NCI-H82 treated with DMSO at 0.1 percent for 48 hours (cell line): ENCODE measurements at regions not wholly inside any gene's neighbourhood (a gene's known extent, or its start where the extent isn't known, plus 50 kb on each side); places are given as distances from the start of the nearest gene placed in this dataset.

Experiments used
- DNase-seq: peaks from one replicate; lab custom pipeline; 2025; ENCODE audit not compliant: unreplicated experiment; lab: John Stamatoyannopoulos, UW

- no peak for DNase-seq
These were observed 91.5 kb upstream of the GOLIM4 start for GRCh38 chr3:168187233-168187632.

DNA sequence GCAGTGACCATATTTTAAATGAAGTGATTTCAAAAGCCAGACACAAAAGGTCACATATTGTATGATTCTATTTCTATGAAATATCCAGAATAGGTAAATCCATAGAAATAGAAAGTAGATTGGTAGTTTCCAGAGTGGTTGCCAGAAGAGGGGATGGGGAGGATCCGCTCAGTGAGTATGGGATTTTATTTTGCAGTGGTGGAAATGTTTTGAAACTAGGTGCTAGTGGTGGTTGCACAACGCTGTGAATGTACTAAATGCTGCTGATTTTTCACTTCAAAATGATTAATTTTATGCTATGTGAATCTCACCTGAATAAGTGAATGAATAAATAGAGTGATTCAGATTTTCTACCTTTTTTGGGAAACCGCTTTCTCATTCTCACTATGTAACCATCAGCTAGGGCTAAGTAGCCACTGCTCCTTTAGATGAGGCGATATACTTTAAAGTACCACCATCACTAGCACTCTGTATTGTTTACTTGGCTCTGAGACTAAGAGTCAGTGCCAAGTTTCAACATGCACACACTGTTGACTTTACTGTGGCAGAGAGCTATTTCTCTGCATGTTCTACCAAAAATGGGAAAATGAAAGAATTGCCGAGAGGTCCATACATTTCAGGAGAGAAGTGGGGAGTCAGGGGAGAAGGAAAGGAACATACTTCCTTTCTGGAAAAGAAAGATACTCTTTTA lies 90.7 kb upstream of the GOLIM4 start:
- DNase-seq = no peak

DNA sequence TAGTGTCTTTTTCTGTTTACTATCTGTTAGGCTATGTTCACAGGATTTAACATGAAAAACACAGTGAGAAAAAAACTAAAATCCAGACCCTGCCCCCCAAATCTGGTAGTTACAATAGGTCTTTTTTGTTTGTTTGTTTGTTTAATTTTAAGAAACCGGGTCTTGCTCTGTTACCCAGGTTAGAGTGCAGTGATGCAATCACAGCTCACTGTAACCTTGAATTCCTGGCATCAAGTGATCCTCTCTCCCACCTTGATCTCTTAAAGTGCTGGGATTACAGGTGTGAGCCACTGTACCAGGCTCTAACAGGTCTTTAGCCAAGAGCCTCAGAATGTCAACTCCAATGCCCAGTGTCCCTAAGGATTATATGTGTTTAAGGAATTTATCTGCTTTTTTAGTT lies 88.0 kb upstream of the GOLIM4 start:
- DNase-seq = no peak

DNA sequence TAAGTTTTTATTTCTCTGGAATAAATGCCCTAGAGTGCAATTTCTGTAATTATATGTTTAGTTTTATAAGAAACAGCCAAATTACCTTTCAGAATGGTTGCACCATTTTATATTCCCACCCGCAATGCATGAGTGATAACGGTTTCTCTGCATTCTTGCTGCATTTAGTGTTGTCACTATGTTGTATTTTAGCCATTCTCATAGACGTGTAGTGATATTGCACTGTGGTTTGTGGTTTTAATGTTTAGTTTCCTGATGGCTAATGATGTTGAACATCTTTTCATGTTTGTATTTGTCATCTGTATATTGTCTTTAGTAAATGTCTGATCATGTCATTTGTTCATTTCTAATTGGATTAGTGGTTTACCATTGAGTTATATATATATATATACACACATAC lies 73.0 kb upstream of the GOLIM4 start:
- DNase-seq = no peak

- peak; percentile 72 for DNase-seq
These were observed 69.9 kb upstream of the GOLIM4 start for GRCh38 chr3:168165390-168166269.

- no peak for DNase-seq
These were observed 66.4 kb upstream of the GOLIM4 start for GRCh38 chr3:168162172-168162571.

DNA sequence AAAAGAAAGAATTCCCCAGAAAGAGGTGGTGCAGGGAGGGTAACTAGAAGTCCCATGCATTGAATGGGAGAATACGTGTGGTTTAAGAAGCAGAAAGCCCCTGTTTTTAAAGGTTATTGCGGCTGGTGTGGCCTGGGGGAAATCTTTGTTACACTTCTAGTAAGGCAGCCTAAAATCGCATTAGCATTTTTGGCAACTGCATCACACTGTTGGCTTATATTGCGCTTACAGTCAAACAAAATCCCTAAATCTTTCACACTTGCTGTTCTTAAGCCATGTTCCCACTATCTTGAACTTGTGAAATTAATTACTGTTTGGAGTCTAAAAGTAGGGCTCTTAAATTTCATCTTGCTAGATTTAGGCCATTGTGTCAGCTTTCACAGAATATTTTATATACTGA lies 66.0 kb upstream of the GOLIM4 start:
- no peak for DNase-seq

- no peak for DNase-seq
These were observed 62.2 kb upstream of the GOLIM4 start for GRCh38 chr3:168157903-168158302.

DNA sequence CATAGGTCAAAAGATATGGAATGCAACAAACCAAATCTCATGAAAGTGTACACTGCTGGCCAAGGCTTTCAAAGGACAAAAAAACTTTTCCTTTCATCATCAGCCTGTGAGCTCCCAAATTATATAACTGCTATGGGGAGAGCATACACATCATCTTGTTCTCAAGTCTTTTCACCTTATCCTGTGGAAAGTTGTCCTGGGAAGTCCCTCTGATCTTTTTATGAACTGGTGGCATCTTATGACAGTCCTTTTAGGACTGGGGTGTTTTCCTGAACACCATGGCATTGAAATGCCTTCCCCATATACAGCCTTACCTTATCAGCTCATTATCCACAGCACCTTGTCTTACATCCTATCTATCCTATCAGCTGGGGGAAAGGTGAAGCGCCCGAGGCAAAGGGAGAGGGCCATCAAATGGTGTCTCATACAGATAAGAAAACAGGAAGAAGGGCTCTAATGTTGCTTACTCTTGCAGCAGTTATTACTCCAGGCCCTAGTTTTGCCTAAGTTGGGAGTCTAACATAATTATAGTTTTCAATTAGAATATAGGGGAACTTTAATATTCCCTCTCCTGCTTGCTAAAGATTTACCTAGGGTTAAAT lies 61.5 kb upstream of the GOLIM4 start:
- no peak for DNase-seq

- no peak for DNase-seq
These were observed 60.8 kb upstream of the GOLIM4 start for GRCh38 chr3:168156479-168156878.

DNA sequence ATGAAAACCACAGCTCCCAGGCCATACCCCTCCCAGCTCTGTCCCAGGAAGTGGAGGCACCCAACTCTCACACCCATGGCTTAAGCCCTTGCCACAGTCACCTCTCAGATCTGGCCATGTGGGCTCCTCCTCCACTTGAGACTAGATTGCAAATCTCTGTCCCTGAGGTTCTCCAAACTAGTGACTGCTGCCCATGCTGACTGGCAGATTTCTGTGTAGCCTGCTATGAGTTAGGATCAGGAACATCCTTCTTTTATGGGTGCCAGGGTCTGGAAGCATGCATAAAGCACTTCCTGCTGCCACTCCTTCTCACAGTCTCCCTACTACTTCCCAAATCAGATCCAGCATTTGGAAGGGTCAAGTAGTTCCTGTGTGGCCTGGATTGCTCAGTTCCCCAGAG lies 59.6 kb upstream of the GOLIM4 start:
- DNase-seq = no peak

DNA sequence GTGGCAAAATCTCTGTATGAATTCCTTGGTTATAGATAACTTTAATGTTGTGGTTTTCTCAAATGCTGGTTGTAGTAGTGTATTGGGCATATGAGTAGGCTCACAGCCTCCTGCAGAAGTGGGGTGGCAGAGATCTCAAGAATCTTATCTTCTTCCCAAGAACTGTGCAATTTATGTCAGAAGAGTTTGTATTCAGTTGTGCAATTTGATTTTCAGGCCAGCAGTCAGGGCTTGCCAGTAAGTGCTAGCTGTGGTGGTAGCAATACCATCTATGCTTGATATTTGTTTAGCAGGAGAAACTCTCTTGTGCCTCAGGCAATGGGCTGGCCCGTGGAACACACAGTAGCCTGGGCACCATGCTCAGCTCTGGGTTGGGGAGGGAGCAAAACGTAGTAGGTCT lies 58.4 kb upstream of the GOLIM4 start:
- DNase-seq = no peak

DNA sequence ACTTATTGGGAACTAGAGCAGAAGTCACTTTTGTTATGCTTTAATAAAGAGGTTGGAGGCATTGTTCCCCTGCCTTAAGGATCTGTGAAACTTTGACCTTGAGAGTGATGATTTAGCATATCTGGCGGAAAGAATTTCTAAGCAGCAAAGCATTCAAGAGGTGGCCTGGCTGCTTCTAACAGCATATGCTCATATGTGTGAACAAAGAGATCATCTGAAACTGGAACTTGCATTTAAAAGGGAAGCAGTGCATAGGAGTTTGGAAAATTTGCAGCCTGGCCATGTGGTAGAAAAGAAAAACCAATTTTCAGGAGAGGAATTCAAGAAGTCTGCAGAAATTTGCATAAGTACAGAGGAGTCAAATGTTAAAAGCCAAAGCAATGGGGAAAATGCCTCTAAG lies 56.4 kb upstream of the GOLIM4 start:
- DNase-seq = no peak
